ENCODE measurements at regions not wholly inside any gene's neighbourhood (a gene's known extent, or its start where the extent isn't known, plus 50 kb on each side); places are given as distances from the start of the nearest gene placed in this dataset.

DNA sequence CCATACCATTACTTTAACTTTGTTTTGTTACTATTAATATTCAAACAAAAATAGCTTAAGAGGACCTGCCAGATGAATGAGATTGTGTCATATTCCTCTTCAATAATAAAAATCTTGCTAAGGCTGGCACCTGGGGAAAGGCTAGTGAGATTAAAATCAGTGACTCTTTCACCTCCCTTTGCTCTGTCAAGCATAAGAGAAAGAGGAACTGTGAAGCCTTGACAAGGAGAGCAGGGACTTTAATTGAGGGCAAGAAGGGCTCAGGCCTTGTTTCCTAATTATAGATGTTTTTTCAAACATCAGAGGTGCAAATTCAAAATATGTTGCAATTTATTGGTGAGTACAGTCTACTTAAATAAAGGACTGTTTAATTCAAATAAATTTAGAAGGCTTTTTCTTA is 91.7 kb downstream of the SPATA31D1 start:
- no peak overlapping the region for H3K4me3 ChIP-seq (ENCODE audit: low read length, poor library complexity, severe bottlenecking)
- H3K79me2 ChIP-seq (ENCODE audit: insufficient read depth, low read length): no peaks in the 10 kb centered on the region
- no peak overlapping the region for H3K4me2 ChIP-seq (ENCODE audit: low read depth, low read length, poor library complexity, severe bottlenecking)
- no peaks in the 10 kb centered on the region for H4K20me1 ChIP-seq (ENCODE audit: insufficient read depth, low read length, poor library complexity, severe bottlenecking)
- no peaks in the 10 kb centered on the region for H3K4me1 ChIP-seq (ENCODE audit: insufficient read depth, low read length, poor library complexity, severe bottlenecking)
- no peaks in the 10 kb centered on the region for H3K9me3 ChIP-seq (ENCODE audit: insufficient read depth, low read depth, low read length)
- H3K9me2 ChIP-seq (replicated peaks; ENCODE audit: low read depth, low read length): no peaks in the 10 kb centered on the region
- H3K27me3 ChIP-seq (ENCODE audit: insufficient read depth, low read length, poor library complexity, severe bottlenecking): no peaks in the 10 kb centered on the region
- no peaks in the 10 kb centered on the region for H3K36me3 ChIP-seq (ENCODE audit: insufficient read depth, low read length)
- H3K9ac ChIP-seq (ENCODE audit: low read depth, low read length, poor library complexity, severe bottlenecking): no peak overlapping the region
- H3F3A ChIP-seq (ENCODE audit: low read depth): no peaks in the 10 kb centered on the region
- TF ChIP-seq, protein P1, sequence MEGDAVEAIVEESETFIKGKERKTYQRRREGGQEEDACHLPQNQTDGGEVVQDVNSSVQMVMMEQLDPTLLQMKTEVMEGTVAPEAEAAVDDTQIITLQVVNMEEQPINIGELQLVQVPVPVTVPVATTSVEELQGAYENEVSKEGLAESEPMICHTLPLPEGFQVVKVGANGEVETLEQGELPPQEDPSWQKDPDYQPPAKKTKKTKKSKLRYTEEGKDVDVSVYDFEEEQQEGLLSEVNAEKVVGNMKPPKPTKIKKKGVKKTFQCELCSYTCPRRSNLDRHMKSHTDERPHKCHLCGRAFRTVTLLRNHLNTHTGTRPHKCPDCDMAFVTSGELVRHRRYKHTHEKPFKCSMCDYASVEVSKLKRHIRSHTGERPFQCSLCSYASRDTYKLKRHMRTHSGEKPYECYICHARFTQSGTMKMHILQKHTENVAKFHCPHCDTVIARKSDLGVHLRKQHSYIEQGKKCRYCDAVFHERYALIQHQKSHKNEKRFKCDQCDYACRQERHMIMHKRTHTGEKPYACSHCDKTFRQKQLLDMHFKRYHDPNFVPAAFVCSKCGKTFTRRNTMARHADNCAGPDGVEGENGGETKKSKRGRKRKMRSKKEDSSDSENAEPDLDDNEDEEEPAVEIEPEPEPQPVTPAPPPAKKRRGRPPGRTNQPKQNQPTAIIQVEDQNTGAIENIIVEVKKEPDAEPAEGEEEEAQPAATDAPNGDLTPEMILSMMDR (conservative IDR thresholded peaks at IDR 0.05; ENCODE audit: low read length): no peak
- TF ChIP-seq EZH2phosphoT487 (IDR thresholded peaks at IDR 0.05; ENCODE audit: borderline replicate concordance): no peak
- no peak overlapping the region for H2AFZ ChIP-seq (ENCODE audit: low read length)

DNA sequence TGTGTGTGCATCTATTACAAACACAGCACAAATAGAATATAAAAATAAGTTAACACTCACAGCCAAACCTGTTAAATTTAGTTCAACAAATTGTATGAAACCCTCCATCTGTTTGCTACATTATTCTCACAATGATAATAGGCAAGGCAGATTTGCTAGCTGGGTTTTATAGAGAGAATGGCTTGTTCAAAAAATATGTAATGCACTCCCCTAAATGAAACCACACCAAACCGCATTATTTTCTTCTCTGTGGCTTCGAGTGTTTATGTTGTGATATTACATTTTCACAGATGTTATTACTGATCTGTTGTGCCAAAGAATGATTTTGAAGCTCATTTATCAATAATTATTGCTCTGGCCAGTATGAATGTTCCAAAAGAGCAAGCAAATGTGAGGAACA is 92.9 kb downstream of the SPATA31D1 start:
- H3K27me3 ChIP-seq (ENCODE audit: insufficient read depth, low read length, poor library complexity, severe bottlenecking): no peaks in the 10 kb centered on the region
- H4K20me1 ChIP-seq (ENCODE audit: insufficient read depth, low read length, poor library complexity, severe bottlenecking): no peaks in the 10 kb centered on the region
- H3K36me3 ChIP-seq (ENCODE audit: insufficient read depth, low read length): no peaks in the 10 kb centered on the region
- H3K4me1 ChIP-seq (ENCODE audit: insufficient read depth, low read length, poor library complexity, severe bottlenecking): no peaks in the 10 kb centered on the region
- H3K4me2 ChIP-seq (ENCODE audit: low read depth, low read length, poor library complexity, severe bottlenecking): no peak overlapping the region
- no peak overlapping the region for H3K9ac ChIP-seq (ENCODE audit: low read depth, low read length, poor library complexity, severe bottlenecking)
- no peaks in the 10 kb centered on the region for H3K9me3 ChIP-seq (ENCODE audit: insufficient read depth, low read depth, low read length)
- no peaks in the 10 kb centered on the region for H3F3A ChIP-seq (ENCODE audit: low read depth)
- TF ChIP-seq, protein P1 (conservative IDR thresholded peaks at IDR 0.05; ENCODE audit: low read length): no peak
- TF ChIP-seq EZH2phosphoT487 (IDR thresholded peaks at IDR 0.05; ENCODE audit: borderline replicate concordance): no peak
- no peak overlapping the region for H2AFZ ChIP-seq (ENCODE audit: low read length)
- no peaks in the 10 kb centered on the region for H3K9me2 ChIP-seq (replicated peaks; ENCODE audit: low read depth, low read length)
- no peak overlapping the region for H3K4me3 ChIP-seq (ENCODE audit: low read length, poor library complexity, severe bottlenecking)
- no peaks in the 10 kb centered on the region for H3K79me2 ChIP-seq (ENCODE audit: insufficient read depth, low read length)

DNA sequence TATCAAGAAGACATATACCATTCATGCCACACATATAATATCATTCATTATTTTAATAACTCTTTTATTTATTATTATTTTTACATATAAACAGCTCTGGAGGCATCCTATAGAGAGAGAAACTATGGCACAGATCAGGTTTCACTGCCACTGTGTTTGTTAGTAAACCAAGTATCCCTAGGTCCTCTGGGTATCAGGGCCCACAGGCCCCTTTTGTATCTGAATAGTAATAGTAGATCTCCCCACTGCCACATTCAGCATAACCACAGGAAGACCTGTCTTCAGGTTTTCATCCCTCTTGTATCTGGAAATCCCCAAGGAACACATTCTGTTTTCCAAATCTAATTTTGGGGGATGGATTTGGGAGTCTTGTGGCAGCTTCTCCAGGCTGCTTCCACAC is 94.0 kb downstream of the SPATA31D1 start:
- H2AFZ ChIP-seq (ENCODE audit: low read length): no peak overlapping the region
- no peak overlapping the region for H3K4me3 ChIP-seq (ENCODE audit: low read length, poor library complexity, severe bottlenecking)
- H3K79me2 ChIP-seq (ENCODE audit: insufficient read depth, low read length): no peaks in the 10 kb centered on the region
- no peaks in the 10 kb centered on the region for H3K9me2 ChIP-seq (replicated peaks; ENCODE audit: low read depth, low read length)
- H4K20me1 ChIP-seq (ENCODE audit: insufficient read depth, low read length, poor library complexity, severe bottlenecking): no peaks in the 10 kb centered on the region
- H3K27me3 ChIP-seq (ENCODE audit: insufficient read depth, low read length, poor library complexity, severe bottlenecking): no peaks in the 10 kb centered on the region
- no peaks in the 10 kb centered on the region for H3F3A ChIP-seq (ENCODE audit: low read depth)
- no peaks in the 10 kb centered on the region for H3K9me3 ChIP-seq (ENCODE audit: insufficient read depth, low read depth, low read length)
- no peak overlapping the region for H3K4me2 ChIP-seq (ENCODE audit: low read depth, low read length, poor library complexity, severe bottlenecking)
- H3K36me3 ChIP-seq (ENCODE audit: insufficient read depth, low read length): no peaks in the 10 kb centered on the region
- no peaks in the 10 kb centered on the region for H3K4me1 ChIP-seq (ENCODE audit: insufficient read depth, low read length, poor library complexity, severe bottlenecking)
- H3K9ac ChIP-seq (ENCODE audit: low read depth, low read length, poor library complexity, severe bottlenecking): no peak overlapping the region
- no peak for TF ChIP-seq EZH2phosphoT487 (IDR thresholded peaks at IDR 0.05; ENCODE audit: borderline replicate concordance)
- TF ChIP-seq, protein P1 (conservative IDR thresholded peaks at IDR 0.05; ENCODE audit: low read length): no peak

Data from Loucy (cell line).